HepG2 (cell line): ENCODE measurements at regions not wholly inside any gene's neighbourhood (a gene's known extent, or its start where the extent isn't known, plus 50 kb on each side); places are given as distances from the start of the nearest gene placed in this dataset.

Source experiments
- ARID3A ChIP-seq: IDR thresholded peaks from 2 replicates; pipeline ENCODE4 v1.6.1; 2012; ENCODE audit warnings: low read depth, low read length, improper control_type of control experiment
- BHLHE40 ChIP-seq: IDR thresholded peaks from 2 replicates; pipeline ENCODE4 v1.6.1; 2011; ENCODE audit warnings: low read length, improper control_type of control experiment
- BRF2 ChIP-seq: sonication (generic); formaldehyde crosslinking; IDR thresholded peaks from 2 replicates; pipeline ENCODE4 v1.8.1; 2022; ENCODE audit warnings: mild to moderate bottlenecking, missing genetic modification reagents
- CBX1 ChIP-seq: IDR thresholded peaks from one replicate; pipeline ENCODE4 v1.6.1; 2016; ENCODE audit warnings: antibody characterized with exemption, low read depth
- CCDC6 ChIP-seq: sonication (generic); formaldehyde crosslinking; IDR thresholded peaks from 2 replicates; pipeline ENCODE4 v1.8.1; 2022; ENCODE audit warnings: mild to moderate bottlenecking, missing genetic modification reagents, moderate library complexity
- CEBPB ChIP-seq: IDR thresholded peaks from 2 replicates; pipeline ENCODE4 v1.6.1; 2011; ENCODE audit warnings: low read depth, low read length, improper control_type of control experiment, borderline replicate concordance
- DNMT3B ChIP-seq: conservative IDR thresholded peaks from 2 replicates; pipeline ENCODE4 v1.6.1; 2016; ENCODE audit warnings: missing biosample characterization, control low read depth
- ERF ChIP-seq: IDR thresholded peaks from 2 replicates; pipeline ENCODE4 v1.6.1; 2018; ENCODE audit warnings: missing biosample characterization, missing genetic modification reagents
- FOSL2 ChIP-seq: sonication (generic); formaldehyde crosslinking; IDR thresholded peaks from 2 replicates; pipeline ENCODE4 v1.4.0; 2020; ENCODE audit warnings: missing genetic modification reagents
- FOXO1 ChIP-seq: sonication (generic); formaldehyde crosslinking; IDR thresholded peaks from 2 replicates; pipeline ENCODE4 v1.4.0; 2020; ENCODE audit warnings: missing genetic modification reagents
- FUBP1 ChIP-seq: sonication (generic); formaldehyde crosslinking; IDR thresholded peaks from 2 replicates; pipeline ENCODE4 v1.5.1; 2020; ENCODE audit warnings: missing genetic modification reagents, mild to moderate bottlenecking, borderline replicate concordance
- HES4 ChIP-seq: sonication (generic); formaldehyde crosslinking; IDR thresholded peaks from 2 replicates; pipeline ENCODE4 v1.9.0; 2021; ENCODE audit warnings: mild to moderate bottlenecking, missing genetic modification reagents, borderline replicate concordance
- HNF4A ChIP-seq: sonication (generic); formaldehyde crosslinking; IDR thresholded peaks from 2 replicates; pipeline ENCODE4 v1.4.0; 2020; ENCODE audit warnings: missing genetic modification reagents
- KDM3A ChIP-seq: IDR thresholded peaks from 2 replicates; pipeline ENCODE4 v1.6.1; 2018; ENCODE audit warnings: low read depth, missing compliant biosample characterization
- KLF13 ChIP-seq: sonication (generic); formaldehyde crosslinking; IDR thresholded peaks from 2 replicates; pipeline ENCODE4 v1.4.0; 2020; ENCODE audit warnings: mild to moderate bottlenecking, missing genetic modification reagents
- MIER3 ChIP-seq: IDR thresholded peaks from 2 replicates; pipeline ENCODE4 v1.6.1; 2016; ENCODE audit warnings: missing compliant biosample characterization, borderline replicate concordance
- MTA3 ChIP-seq: sonication (generic); formaldehyde crosslinking; IDR thresholded peaks from 2 replicates; pipeline ENCODE4 v1.4.0; 2020; ENCODE audit warnings: missing genetic modification reagents
- MXD1 ChIP-seq: sonication (generic); formaldehyde crosslinking; IDR thresholded peaks from 2 replicates; pipeline ENCODE4 v1.4.0; 2020; ENCODE audit warnings: mild to moderate bottlenecking, missing genetic modification reagents
- NAIF1 ChIP-seq: sonication (generic); formaldehyde crosslinking; IDR thresholded peaks from 2 replicates; pipeline ENCODE4 v1.5.0; 2020; ENCODE audit warnings: mild to moderate bottlenecking, missing genetic modification reagents, borderline replicate concordance
- NCOR1 ChIP-seq: fragments of 200-600 bp; sonication (generic); IDR thresholded peaks from 2 replicates; pipeline ENCODE4 v1.7.0; 2017; ENCODE audit warnings: antibody characterized with exemption, low read length, borderline replicate concordance
- NR2F1 ChIP-seq, 2 experiments: fragments of 450-650 bp in 1 of 2; formaldehyde crosslinking in 1 of 2; IDR thresholded peaks; 2 replicates each; pipeline versions ENCODE4 v1.5.0 to v1.6.1; 2016 to 2020; ENCODE audit warnings: mild to moderate bottlenecking in 1 of 2, missing compliant biosample characterization in 1 of 2, missing genetic modification reagents in 1 of 2, moderate library complexity in 1 of 2
- RCOR2 ChIP-seq: IDR thresholded peaks from 2 replicates; pipeline ENCODE4 v1.6.1; 2016; ENCODE audit warnings: missing biosample characterization, missing genetic modification reagents
- RNF2 ChIP-seq: fragments of 450-650 bp; conservative IDR thresholded peaks from 2 replicates; pipeline ENCODE4 v1.6.1; 2016; ENCODE audit warnings: low read depth
- RXRB ChIP-seq: IDR thresholded peaks from 2 replicates; pipeline ENCODE4 v1.6.1; 2016; ENCODE audit warnings: borderline replicate concordance, missing genetic modification reagents, missing compliant biosample characterization
- SSRP1 ChIP-seq: IDR thresholded peaks from 2 replicates; pipeline ENCODE4 v1.6.1; 2016; ENCODE audit warnings: control low read depth
- SUZ12 ChIP-seq: fragments of 150-350 bp; IDR thresholded peaks from 2 replicates; pipeline ENCODE4 v1.6.1; 2014; ENCODE audit warnings: low read depth, low read length
- ZBTB42 ChIP-seq: sonication (generic); formaldehyde crosslinking; IDR thresholded peaks from 2 replicates; pipeline ENCODE4 v1.5.0; 2020; ENCODE audit warnings: mild to moderate bottlenecking, missing genetic modification reagents
- ZFP36L1 ChIP-seq: sonication (generic); formaldehyde crosslinking; IDR thresholded peaks from 2 replicates; pipeline ENCODE4 v1.8.0; 2022; ENCODE audit warnings: mild to moderate bottlenecking, missing genetic modification reagents, moderate library complexity
- ZMYM2 ChIP-seq: sonication (generic); formaldehyde crosslinking; IDR thresholded peaks from 2 replicates; pipeline ENCODE4 v1.8.0; 2022; ENCODE audit warnings: mild to moderate bottlenecking, missing genetic modification reagents
- ZNF451 ChIP-seq: sonication (generic); formaldehyde crosslinking; IDR thresholded peaks from 2 replicates; pipeline ENCODE4 v1.5.0; 2020; ENCODE audit warnings: mild to moderate bottlenecking, missing genetic modification reagents

GRCh38 chr16:48479955-48480354 is 94.7 kb upstream of the SIAH1 start (continued):
- TF ChIP-seq ZNF451 (CRISPR knock-in tag), result no peak
- TF ChIP-seq NCOR1, result peak; percentile 69; the same call in 1 of the 2 replicates
- no peak for TF ChIP-seq FUBP1 (CRISPR knock-in tag)
- TF ChIP-seq NR2F1 (CRISPR knock-in tag; IDR thresholded peaks at IDR 0.05), result no peak
- 0 out of 2 replicates have a peak, but pooled peaks have one; percentile 19 for TF ChIP-seq ZMYM2
- 0 out of 2 replicates have a peak, but pooled peaks have one; percentile 67 for TF ChIP-seq SSRP1 (CRISPR knock-in tag)
- no peak for TF ChIP-seq MXD1 (CRISPR knock-in tag)
- 0 out of 2 replicates have a peak, but pooled peaks have one; percentile 74 for TF ChIP-seq DNMT3B
- TF ChIP-seq CCDC6 (CRISPR knock-in tag), result peak; percentile 37; the same call in 1 of the 2 replicates
- TF ChIP-seq RCOR2 (CRISPR knock-in tag), result peak; percentile 41; the same call in 1 of the 2 replicates
- no peak for TF ChIP-seq SUZ12
- no peak for TF ChIP-seq KLF13 (CRISPR knock-in tag)
- no peak for TF ChIP-seq RNF2
- peak; percentile 71 for TF ChIP-seq FOSL2
- peak; percentile 30; the same call in 1 of the 2 replicates for TF ChIP-seq ERF (CRISPR knock-in tag)
- no peak for TF ChIP-seq BRF2 (CRISPR knock-in tag)
- no peak for TF ChIP-seq ZBTB42 (CRISPR knock-in tag)
- no peak for TF ChIP-seq ZFP36L1 (CRISPR knock-in tag)
- TF ChIP-seq FOXO1 (CRISPR knock-in tag), result peak; percentile 89; the same call in 1 of the 2 replicates
- peak; percentile 94; the same call in 1 of the 2 replicates for TF ChIP-seq MIER3 (CRISPR knock-in tag)
- TF ChIP-seq CBX1, result no peak
- peak; percentile 77 for TF ChIP-seq RXRB
- no peak for TF ChIP-seq MTA3 (CRISPR knock-in tag)
- peak; percentile 91 for TF ChIP-seq ARID3A
- no peak for TF ChIP-seq NAIF1 (CRISPR knock-in tag)
- TF ChIP-seq KDM3A, result no peak
- TF ChIP-seq HNF4A, result peak; percentile 84
- TF ChIP-seq HES4, result no peak
- peak; percentile 14; the same call in 1 of the 2 replicates for TF ChIP-seq BHLHE40
- peak; percentile 99 for TF ChIP-seq CEBPB
